ENCODE measurements at regions not wholly inside any gene's neighbourhood (a gene's known extent, or its start where the extent isn't known, plus 50 kb on each side); places are given as distances from the start of the nearest gene placed in this dataset.

DNA sequence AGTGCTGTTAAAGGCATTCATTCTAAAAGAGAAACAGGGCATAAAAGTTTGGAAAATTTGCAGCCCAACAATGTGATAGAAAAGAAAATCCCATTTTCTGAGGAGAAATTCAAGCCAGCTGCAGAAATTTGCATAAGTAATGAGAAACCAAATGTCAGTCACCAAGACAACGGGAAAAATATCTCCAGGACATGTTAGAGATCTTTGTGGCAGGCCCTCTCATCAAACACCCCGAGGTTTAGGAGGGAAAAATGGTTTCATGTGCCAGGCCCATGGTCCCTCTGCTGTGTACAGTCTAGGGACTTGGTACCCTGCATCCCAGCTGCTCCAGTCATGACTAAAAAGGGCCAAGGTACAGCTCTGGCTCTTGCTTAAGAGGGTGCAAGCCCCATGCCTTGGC, 251.0 kb upstream of the FAR2 start:
- CTCF ChIA-PET: no interaction called here

DNA sequence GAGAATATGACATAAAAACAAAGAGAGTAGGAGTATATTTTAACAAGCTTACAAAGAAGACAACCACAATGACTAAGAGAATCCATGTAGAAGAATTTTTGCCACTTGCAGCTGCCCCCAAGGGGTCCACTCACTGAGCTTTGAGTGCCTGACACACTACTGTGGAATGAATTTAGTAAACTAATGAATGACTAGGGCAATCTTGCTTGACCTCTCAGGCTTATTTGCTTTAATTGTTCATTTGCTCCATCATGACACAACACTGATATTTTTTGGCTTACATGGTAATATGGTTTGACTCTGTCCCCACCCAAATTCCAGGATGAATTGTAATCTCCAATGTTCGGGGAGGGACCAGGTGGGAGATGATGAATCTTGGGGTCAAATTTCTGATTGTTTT, 249.1 kb upstream of the FAR2 start:
- Mint-ChIP-seq H3K27me3 (ENCODE audit: insufficient read depth, unreplicated experiment) (no peaks in the 10 kb centered on the region), H3K4me3 (ENCODE audit: unreplicated experiment) (no peak overlapping the region), H3K36me3 (ENCODE audit: insufficient read depth, unreplicated experiment) (no peaks in the 10 kb centered on the region), H3K4me1 (ENCODE audit: insufficient read depth, unreplicated experiment) (no peaks in the 10 kb centered on the region), H3K27ac (ENCODE audit: low read depth, unreplicated experiment) (no peak overlapping the region), H3K9me3 (ENCODE audit: unreplicated experiment) (peaks cover 8% of the 10 kb centered on the region)
- DNase-seq (ENCODE audit: unreplicated experiment): peak; percentile 5
- TF ChIP-seq, protein P1, sequence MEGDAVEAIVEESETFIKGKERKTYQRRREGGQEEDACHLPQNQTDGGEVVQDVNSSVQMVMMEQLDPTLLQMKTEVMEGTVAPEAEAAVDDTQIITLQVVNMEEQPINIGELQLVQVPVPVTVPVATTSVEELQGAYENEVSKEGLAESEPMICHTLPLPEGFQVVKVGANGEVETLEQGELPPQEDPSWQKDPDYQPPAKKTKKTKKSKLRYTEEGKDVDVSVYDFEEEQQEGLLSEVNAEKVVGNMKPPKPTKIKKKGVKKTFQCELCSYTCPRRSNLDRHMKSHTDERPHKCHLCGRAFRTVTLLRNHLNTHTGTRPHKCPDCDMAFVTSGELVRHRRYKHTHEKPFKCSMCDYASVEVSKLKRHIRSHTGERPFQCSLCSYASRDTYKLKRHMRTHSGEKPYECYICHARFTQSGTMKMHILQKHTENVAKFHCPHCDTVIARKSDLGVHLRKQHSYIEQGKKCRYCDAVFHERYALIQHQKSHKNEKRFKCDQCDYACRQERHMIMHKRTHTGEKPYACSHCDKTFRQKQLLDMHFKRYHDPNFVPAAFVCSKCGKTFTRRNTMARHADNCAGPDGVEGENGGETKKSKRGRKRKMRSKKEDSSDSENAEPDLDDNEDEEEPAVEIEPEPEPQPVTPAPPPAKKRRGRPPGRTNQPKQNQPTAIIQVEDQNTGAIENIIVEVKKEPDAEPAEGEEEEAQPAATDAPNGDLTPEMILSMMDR (IDR thresholded peaks at IDR 0.05; ENCODE audit: unreplicated experiment): no peak
- CTCF ChIA-PET: interaction anchor here (1.3 kb wide), 1 partner anchor 27 kb away, joined by 3 read pairs; no protein-coding TSS in a partner anchor
- no TSS peak for BruUV-seq (replicated peaks)
- intact Hi-C loops (cut with micrococcal nuclease): no loop called here
- POLR2A ChIA-PET: no interaction called here

More for the DNA sequence above, 251.0 kb upstream of the FAR2 start:
- peaks cover 8% of the 10 kb centered on the region for H3K9me3 Mint-ChIP-seq (ENCODE audit: unreplicated experiment)
- H3K36me3 Mint-ChIP-seq (ENCODE audit: insufficient read depth, unreplicated experiment): no peaks in the 10 kb centered on the region
- intact Hi-C loops (cut with micrococcal nuclease): no loop called here
- POLR2A ChIA-PET: no interaction called here
- no peak overlapping the region for H3K4me3 Mint-ChIP-seq (ENCODE audit: unreplicated experiment)
- TF ChIP-seq, protein P1 (IDR thresholded peaks at IDR 0.05; ENCODE audit: unreplicated experiment): no peak
- no peaks in the 10 kb centered on the region for H3K27me3 Mint-ChIP-seq (ENCODE audit: insufficient read depth, unreplicated experiment)
- no TSS peak for BruUV-seq (replicated peaks)
- H3K27ac Mint-ChIP-seq (ENCODE audit: low read depth, unreplicated experiment): no peak overlapping the region
- no peak for DNase-seq (ENCODE audit: unreplicated experiment)
- no peaks in the 10 kb centered on the region for H3K4me1 Mint-ChIP-seq (ENCODE audit: insufficient read depth, unreplicated experiment)

DNA sequence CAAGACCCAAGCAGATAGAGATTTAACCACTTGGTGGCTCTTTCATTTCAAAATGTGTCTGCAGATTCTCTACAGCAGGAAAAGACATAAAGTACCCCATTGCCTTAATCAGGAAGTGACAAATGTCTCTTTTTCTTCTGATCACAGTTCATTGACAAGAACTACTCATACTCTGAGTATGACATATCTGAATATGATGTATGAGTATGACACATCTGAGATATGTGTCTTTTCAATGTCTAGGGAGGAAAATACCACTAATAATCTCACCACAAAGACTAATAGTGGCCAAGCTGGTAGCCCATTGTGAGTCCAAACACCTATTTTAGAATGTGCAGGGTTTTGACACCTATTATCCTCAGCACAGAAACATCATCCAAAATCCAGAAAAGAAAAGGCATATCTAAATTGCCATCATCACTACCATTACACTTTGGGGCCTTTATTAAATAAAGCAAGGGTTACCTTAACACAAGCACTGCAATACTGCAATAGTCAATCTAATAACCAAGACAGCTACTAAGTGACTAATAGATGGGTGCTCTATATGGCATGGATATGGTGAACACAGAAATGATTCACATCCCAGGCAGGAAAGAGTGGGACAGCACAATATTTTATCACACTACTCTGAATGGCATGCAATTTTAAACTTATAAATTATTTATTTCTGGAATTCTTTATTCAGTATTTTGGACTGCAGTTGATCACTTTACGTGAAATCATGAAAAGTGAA, 243.7 kb upstream of the FAR2 start:
- DNase-seq (ENCODE audit: unreplicated experiment): no peak
- H3K4me3 Mint-ChIP-seq (ENCODE audit: unreplicated experiment): no peak overlapping the region
- intact Hi-C loops (cut with micrococcal nuclease): no loop called here
- ChIA-PET POLR2A (no interaction called here), CTCF (no interaction called here)
- no peaks in the 10 kb centered on the region for H3K4me1 Mint-ChIP-seq (ENCODE audit: insufficient read depth, unreplicated experiment)
- H3K27ac Mint-ChIP-seq (ENCODE audit: low read depth, unreplicated experiment): no peak overlapping the region
- no TSS peak for BruUV-seq (replicated peaks)
- H3K27me3 Mint-ChIP-seq (ENCODE audit: insufficient read depth, unreplicated experiment): no peaks in the 10 kb centered on the region
- no peaks in the 10 kb centered on the region for H3K36me3 Mint-ChIP-seq (ENCODE audit: insufficient read depth, unreplicated experiment)
- TF ChIP-seq, protein P1 (IDR thresholded peaks at IDR 0.05; ENCODE audit: unreplicated experiment): no peak
- peaks cover 25% of the 10 kb centered on the region for H3K9me3 Mint-ChIP-seq (ENCODE audit: unreplicated experiment)

DNA sequence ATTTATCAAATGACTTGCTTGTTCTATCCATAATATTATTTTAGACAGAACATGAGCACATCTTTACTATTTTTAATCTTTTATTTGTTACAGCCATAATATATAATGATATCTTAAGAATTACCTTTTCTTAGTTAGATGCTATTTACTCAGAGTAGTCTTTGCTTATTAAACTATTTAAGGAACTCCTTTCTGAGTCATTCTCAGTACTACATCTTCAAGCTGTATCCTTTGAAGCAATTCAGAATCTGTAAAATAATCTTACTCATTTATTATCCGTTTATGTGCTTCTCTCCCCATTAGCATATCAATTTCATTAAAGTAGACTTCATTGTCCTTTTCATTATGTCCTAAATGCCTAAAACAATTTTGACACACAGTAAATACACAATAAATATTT, 240.4 kb upstream of the FAR2 start:
- no peak for DNase-seq (ENCODE audit: unreplicated experiment)
- no peaks in the 10 kb centered on the region for H3K27me3 Mint-ChIP-seq (ENCODE audit: insufficient read depth, unreplicated experiment)
- intact Hi-C loops (cut with micrococcal nuclease): no loop called here
- no peaks in the 10 kb centered on the region for H3K36me3 Mint-ChIP-seq (ENCODE audit: insufficient read depth, unreplicated experiment)
- CTCF ChIA-PET: no interaction called here
- H3K9me3 Mint-ChIP-seq (ENCODE audit: unreplicated experiment): peaks cover 21% of the 10 kb centered on the region
- no peak overlapping the region for H3K4me3 Mint-ChIP-seq (ENCODE audit: unreplicated experiment)
- no TSS peak for BruUV-seq (replicated peaks)
- POLR2A ChIA-PET: no interaction called here
- no peak overlapping the region for H3K27ac Mint-ChIP-seq (ENCODE audit: low read depth, unreplicated experiment)
- H3K4me1 Mint-ChIP-seq (ENCODE audit: insufficient read depth, unreplicated experiment): no peaks in the 10 kb centered on the region
- TF ChIP-seq, protein P1 (IDR thresholded peaks at IDR 0.05; ENCODE audit: unreplicated experiment): no peak

Measured in MCF 10A (cell line).